ENCODE measurements at regions not wholly inside any gene's neighbourhood (a gene's known extent, or its start where the extent isn't known, plus 50 kb on each side); places are given as distances from the start of the nearest gene placed in this dataset.

DNA sequence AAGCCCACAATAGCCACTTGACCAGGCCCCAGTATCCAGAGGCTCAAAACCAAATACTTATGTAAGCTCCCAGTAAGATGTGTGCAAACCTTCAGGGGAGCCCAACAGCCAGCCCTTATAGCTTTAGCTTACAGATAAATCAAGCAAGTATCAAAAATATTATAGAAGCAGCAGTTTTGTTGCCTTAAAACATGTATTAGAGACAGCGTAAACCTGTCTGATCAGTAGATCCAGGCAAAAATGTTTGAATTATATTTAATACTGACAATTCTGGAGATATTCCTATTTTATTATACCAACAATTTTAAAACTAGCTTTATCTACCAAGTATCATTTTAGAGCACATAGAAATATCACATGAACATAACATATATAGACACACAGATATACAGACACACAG, 365.6 kb upstream of the KLF4 start:
- H3K36me3 ChIP-seq (ENCODE audit: control insufficient read depth in 2 of 2, insufficient read depth in 1 of 2, low read length in 2 of 2) = no peaks in the 10 kb centered on the region
- H3K27ac ChIP-seq (ENCODE audit: extremely low read depth, low read depth, low read length) = no peak overlapping the region
- TF ChIP-seq KLF8 (tag by site-specific recombination; IDR thresholded peaks at IDR 0.05) (no peak), SETDB1 (IDR thresholded peaks at IDR 0.05; ENCODE audit: insufficient read length, low read length) (peak; percentile 98), TRIM28 (IDR thresholded peaks at IDR 0.05; ENCODE audit: borderline replicate concordance, low read length) (peak; percentile 97), ZNF449 (tag by site-specific recombination; IDR thresholded peaks at IDR 0.05) (no peak), ZSCAN23 (tag by site-specific recombination; IDR thresholded peaks at IDR 0.05) (no peak), ZNF155 (tag by site-specific recombination; IDR thresholded peaks at IDR 0.05) (no peak), ZNF623 (tag by site-specific recombination; IDR thresholded peaks at IDR 0.05) (no peak), ZNF174 (tag by site-specific recombination; IDR thresholded peaks at IDR 0.05) (no peak), ZNF544 (tag by site-specific recombination; IDR thresholded peaks at IDR 0.05) (no peak), ZNF133 (tag by site-specific recombination; IDR thresholded peaks at IDR 0.05) (no peak), ZNF488 (tag by site-specific recombination; IDR thresholded peaks at IDR 0.05) (no peak), ZNF529 (tag by site-specific recombination; IDR thresholded peaks at IDR 0.05; ENCODE audit: insufficient replicate concordance) (no peak), HOXD13 (CRISPR knock-in tag; IDR thresholded peaks at IDR 0.05; ENCODE audit: borderline replicate concordance) (no peak), ZNF843 (tag by site-specific recombination; IDR thresholded peaks at IDR 0.05) (no peak), ZNF707 (tag by site-specific recombination; IDR thresholded peaks at IDR 0.05) (no peak)
- POLR2A ChIA-PET = no interaction called here
- no peaks in the 10 kb centered on the region for H3K9me3 ChIP-seq (ENCODE audit: control insufficient read depth, insufficient read depth, low read depth, low read length)
- CTCF ChIA-PET = interaction anchor here (1.0 kb wide), 1 partner anchor 417 kb away, joined by 3 read pairs; no protein-coding TSS in a partner anchor
- H3K4me1 ChIP-seq (ENCODE audit: control insufficient read depth, insufficient read depth, low read length) = no peaks in the 10 kb centered on the region
- H3K4me3 ChIP-seq (ENCODE audit: low read depth, low read length) = no peak overlapping the region

- H3K36me3 ChIP-seq (ENCODE audit: control insufficient read depth in 2 of 2, insufficient read depth in 1 of 2, low read length in 2 of 2) = no peaks in the 10 kb centered on the region
- ChIA-PET POLR2A (no interaction called here), CTCF (no interaction called here)
- no peak overlapping the region for H3K4me3 ChIP-seq (ENCODE audit: low read depth, low read length)
- TF ChIP-seq ZNF654 (tag by site-specific recombination; IDR thresholded peaks at IDR 0.05; ENCODE audit: low read depth) = no peak
- no peak for TF ChIP-seq ZNF830 (tag by site-specific recombination; IDR thresholded peaks at IDR 0.05; ENCODE audit: low read depth)
- TF ChIP-seq KLF10 (tag by site-specific recombination; IDR thresholded peaks at IDR 0.05) = no peak
- no peak for TF ChIP-seq ZNF19 (tag by site-specific recombination; IDR thresholded peaks at IDR 0.05; ENCODE audit: low read depth)
- TF ChIP-seq RBAK (tag by site-specific recombination; IDR thresholded peaks at IDR 0.05) = no peak
- no peak for TF ChIP-seq ZNF169 (tag by site-specific recombination; IDR thresholded peaks at IDR 0.05)
- no peak for TF ChIP-seq ZNF529 (tag by site-specific recombination; IDR thresholded peaks at IDR 0.05; ENCODE audit: insufficient replicate concordance)
- TF ChIP-seq ZFP3 (tag by site-specific recombination; IDR thresholded peaks at IDR 0.05; ENCODE audit: low read depth) = no peak
- TF ChIP-seq ZNF701 (tag by site-specific recombination; IDR thresholded peaks at IDR 0.05) = no peak
- TF ChIP-seq, protein P1, sequence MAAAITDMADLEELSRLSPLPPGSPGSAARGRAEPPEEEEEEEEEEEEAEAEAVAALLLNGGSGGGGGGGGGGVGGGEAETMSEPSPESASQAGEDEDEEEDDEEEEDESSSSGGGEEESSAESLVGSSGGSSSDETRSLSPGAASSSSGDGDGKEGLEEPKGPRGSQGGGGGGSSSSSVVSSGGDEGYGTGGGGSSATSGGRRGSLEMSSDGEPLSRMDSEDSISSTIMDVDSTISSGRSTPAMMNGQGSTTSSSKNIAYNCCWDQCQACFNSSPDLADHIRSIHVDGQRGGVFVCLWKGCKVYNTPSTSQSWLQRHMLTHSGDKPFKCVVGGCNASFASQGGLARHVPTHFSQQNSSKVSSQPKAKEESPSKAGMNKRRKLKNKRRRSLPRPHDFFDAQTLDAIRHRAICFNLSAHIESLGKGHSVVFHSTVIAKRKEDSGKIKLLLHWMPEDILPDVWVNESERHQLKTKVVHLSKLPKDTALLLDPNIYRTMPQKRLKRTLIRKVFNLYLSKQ (tag by site-specific recombination; IDR thresholded peaks at IDR 0.05; ENCODE audit: borderline replicate concordance) = no peak
- no peak for TF ChIP-seq ZNF664 (tag by site-specific recombination; IDR thresholded peaks at IDR 0.05)
- no peak for TF ChIP-seq ZNF521 (tag by site-specific recombination; IDR thresholded peaks at IDR 0.05)
- no peak for TF ChIP-seq ZNF366 (tag by site-specific recombination; conservative IDR thresholded peaks at IDR 0.05)
- TF ChIP-seq YY1 (tag by site-specific recombination; IDR thresholded peaks at IDR 0.05) = no peak
- TF ChIP-seq PBX3 (CRISPR knock-in tag; IDR thresholded peaks at IDR 0.05) = no peak
- H3K27ac ChIP-seq (ENCODE audit: extremely low read depth, low read depth, low read length) = no peak overlapping the region
- no peaks in the 10 kb centered on the region for H3K9me3 ChIP-seq (ENCODE audit: control insufficient read depth, insufficient read depth, low read depth, low read length)
- no peaks in the 10 kb centered on the region for H3K4me1 ChIP-seq (ENCODE audit: control insufficient read depth, insufficient read depth, low read length)
Observed at GRCh38 chr9:107853461-107853860, 363.9 kb upstream of the KLF4 start.
